ENCODE measurements at regions not wholly inside any gene's neighbourhood (a gene's known extent, or its start where the extent isn't known, plus 50 kb on each side); places are given as distances from the start of the nearest gene placed in this dataset.

GRCh38 chr14:105797546-105797945 is 271.2 kb downstream of the TMEM121 start:
- TF ChIP-seq TAF1 (IDR thresholded peaks at IDR 0.05; ENCODE audit: borderline replicate concordance, low read depth, low read length) (no peak), POLR2A (IDR thresholded peaks at IDR 0.05; ENCODE audit: low read depth, low read length) (no peak)
